Stimulated activated CD4-positive, alpha-beta T cell treated with anti-CD3 and anti-CD28 coated beads, Interleukin-1b, Interleukin-23, amount 100 ng/mL, for 48 hours (primary cell): ENCODE measurements at regions not wholly inside any gene's neighbourhood (a gene's known extent, or its start where the extent isn't known, plus 50 kb on each side); places are given as distances from the start of the nearest gene placed in this dataset.

Experiments
- DNase-seq: peaks from one replicate; pipeline ENCODE4 v3.0.0-alpha.2; 2020

- DNase-seq: no peak
Observed at GRCh38 chr14:101184104-101184455, 280.6 kb upstream of the RTL1 start.

- DNase-seq: no peak
Observed at GRCh38 chr14:101184572-101184971, 281.1 kb upstream of the RTL1 start.

GRCh38 chr14:101185073-101185835 lies 281.7 kb upstream of the RTL1 start:
- no peak for DNase-seq

GRCh38 chr14:101185946-101186345 lies 282.4 kb upstream of the RTL1 start:
- DNase-seq: no peak

- no peak for DNase-seq
Observed at GRCh38 chr14:101186544-101186943, 283.0 kb upstream of the RTL1 start.

GRCh38 chr14:101186992-101187815 lies 283.7 kb upstream of the RTL1 start:
- DNase-seq: no peak

GRCh38 chr14:101187816-101188570 lies 284.5 kb upstream of the RTL1 start:
- no peak for DNase-seq

GRCh38 chr14:101188571-101188915 lies 285.0 kb upstream of the RTL1 start:
- no peak for DNase-seq

GRCh38 chr14:101189266-101189665 lies 285.7 kb upstream of the RTL1 start:
- no peak for DNase-seq

GRCh38 chr14:101189962-101190560 lies 286.5 kb upstream of the RTL1 start:
- DNase-seq: no peak

GRCh38 chr14:101191101-101191720 lies 287.7 kb upstream of the RTL1 start:
- DNase-seq: no peak

- DNase-seq: no peak
Observed at GRCh38 chr14:101191721-101192660, 288.5 kb upstream of the RTL1 start.

- no peak for DNase-seq
Observed at GRCh38 chr14:101192661-101193000, 289.1 kb upstream of the RTL1 start.

GRCh38 chr14:101193106-101193844 lies 289.8 kb upstream of the RTL1 start:
- no peak for DNase-seq

GRCh38 chr14:101193845-101194372 lies 290.4 kb upstream of the RTL1 start:
- no peak for DNase-seq

- no peak for DNase-seq
Observed at GRCh38 chr14:101194373-101195308, 291.1 kb upstream of the RTL1 start.

- DNase-seq: no peak
Observed at GRCh38 chr14:101195309-101195901, 291.9 kb upstream of the RTL1 start.

GRCh38 chr14:101196051-101196712 lies 292.7 kb upstream of the RTL1 start:
- DNase-seq: no peak
